Head of caudate nucleus (tissue), 42 donors: ENCODE measurements at regions not wholly inside any gene's neighbourhood (a gene's known extent, or its start where the extent isn't known, plus 50 kb on each side); places are given as distances from the start of the nearest gene placed in this dataset.

Experiments used
- DNase-seq, 42 donors: peaks; one replicate each; pipeline versions ENCODE4 v3.0.0 to v3.0.0-alpha.2; 2020 to 2021; ENCODE audit warnings: mixed read lengths in 7 of 42
- intact Hi-C: fragments of 100-400 bp; cut with DNase I; formaldehyde crosslinking; loops from one replicate; pipeline ENCODE4 v1.15.0; 2022

DNA sequence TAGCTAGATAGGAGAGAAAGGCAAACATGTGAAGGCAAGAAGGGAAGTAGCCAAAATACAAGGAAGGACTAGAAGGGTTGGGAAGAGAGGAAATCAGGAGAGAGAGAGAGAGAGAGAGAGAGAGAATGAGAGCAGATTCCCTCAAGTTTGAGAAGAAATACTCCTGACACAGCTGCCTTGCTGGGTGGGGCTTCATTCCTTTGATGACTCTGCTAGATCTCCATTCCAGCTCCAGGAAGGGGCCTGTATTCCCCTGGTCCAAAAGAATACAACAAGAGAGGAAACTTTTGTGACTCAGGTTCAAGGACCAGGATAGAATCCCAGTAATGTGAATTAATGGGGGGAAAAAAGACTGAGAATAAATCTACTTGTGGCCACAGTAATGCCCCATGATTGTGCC lies 62.9 kb upstream of the SPON1 start:
- DNase-seq: no peak
- intact Hi-C loops: no loop called here

DNA sequence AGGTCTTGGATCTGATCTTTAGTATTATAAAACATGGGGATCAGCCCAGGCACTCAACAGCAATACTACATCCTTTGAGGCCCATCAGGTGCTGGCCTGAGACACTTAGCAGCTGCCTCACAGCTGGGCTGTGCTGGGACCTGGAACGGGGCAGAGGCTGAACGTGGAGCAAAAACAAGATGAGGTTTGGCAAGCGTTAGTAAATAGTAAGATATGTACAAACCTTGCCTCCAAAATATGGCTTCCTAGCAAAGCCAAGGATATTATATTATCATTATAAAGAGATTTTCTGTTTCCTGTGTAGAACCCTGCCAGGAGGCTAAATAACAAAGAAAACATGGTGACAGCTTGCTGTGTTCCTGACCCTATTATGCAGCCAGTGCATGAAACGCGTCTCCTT lies 60.0 kb upstream of the SPON1 start:
- no peak for DNase-seq
- intact Hi-C loops: no loop called here

GRCh38 chr11:13905137-13905781 lies 57.3 kb upstream of the SPON1 start:
- intact Hi-C loops: no loop called here
- no peak for DNase-seq

DNA sequence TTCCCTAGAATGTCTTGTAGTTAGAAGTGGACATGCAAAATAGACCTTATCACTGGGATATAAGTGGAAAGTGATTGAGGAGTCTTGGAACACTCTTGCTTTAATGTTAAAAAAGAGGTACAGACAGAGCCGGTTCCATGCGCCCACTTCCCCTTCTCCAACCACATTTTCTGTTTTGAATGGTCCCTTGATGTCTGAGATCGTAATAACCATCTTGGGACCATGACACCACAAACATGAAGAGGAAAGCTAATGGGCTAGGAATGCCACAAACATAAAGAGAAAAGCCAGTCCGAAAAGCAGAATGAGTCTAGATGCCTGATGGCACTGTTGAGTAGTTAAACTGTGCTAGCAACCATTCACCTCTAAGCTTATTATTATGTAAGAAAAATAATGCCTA lies 54.8 kb upstream of the SPON1 start:
- no peak for DNase-seq
- intact Hi-C loops: no loop called here

- no peak for DNase-seq
- intact Hi-C loops: no loop called here
These were observed 54.0 kb upstream of the SPON1 start for GRCh38 chr11:13908535-13908934.
